Endothelial cell of umbilical vein (primary cell): ENCODE measurements at regions not wholly inside any gene's neighbourhood (a gene's known extent, or its start where the extent isn't known, plus 50 kb on each side); places are given as distances from the start of the nearest gene placed in this dataset.

Experiments used
- BruUV-seq: library from RNA; stranded (reverse); fragments of 400-500 nt; replicated peaks from 2 replicates; lab custom pipeline; 2021; lab: Mats Ljungman, UMichigan
- CTCF ChIA-PET: fragments of 300-600, 350-600 bp; sonication (Branson Sonifier 250); formaldehyde crosslinking; loops from one replicate; lab custom pipeline; 2021; ENCODE audit warnings: antibody characterized with exemption, inconsistent platforms; lab: Charles Lee
- POLR2A ChIA-PET: fragments of 300-600, 350-600 bp; sonication (Branson Sonifier 250); formaldehyde crosslinking; loops from one replicate; lab custom pipeline; 2021; ENCODE audit warnings: antibody characterized with exemption, inconsistent platforms; lab: Charles Lee
- DNase-seq: peaks from one replicate; pipeline ENCODE4 v3.0.0-alpha.2; 2011; ENCODE audit warnings: low read depth, low spot score
- FAIRE-seq: peaks from 2 replicates; lab custom pipeline; 2011; peaks lifted over from hg19 to GRCh38; lab: Jason Lieb, UNC
- H2AFZ ChIP-seq: 2 replicates; pipeline ENCODE4 v1.6.0; 2012; ENCODE audit warnings: low read depth, low read length, control low read depth, inconsistent platforms
- H3K27ac ChIP-seq: 2 replicates; pipeline ENCODE4 v1.5.1; 2011; ENCODE audit warnings: low read depth, mild to moderate bottlenecking, control low read depth, low read length, moderate library complexity; ENCODE audit not compliant: insufficient read depth
- H3K27me3 ChIP-seq, 2 experiments: 2 replicates each; pipeline versions ENCODE4 v1.6.0 to v1.6.1; 2011; ENCODE audit warnings: low read length in 2 of 2, mixed read lengths in 1 of 2; ENCODE audit not compliant: control insufficient read depth in 2 of 2, insufficient read depth in 2 of 2
- H3K36me3 ChIP-seq, 2 experiments: 2 replicates in 1 of 2; 3 replicates in 1 of 2; pipeline ENCODE4 v1.5.1; 2011; ENCODE audit warnings: low read length in 2 of 2, mild to moderate bottlenecking in 1 of 2, moderate library complexity in 1 of 2; ENCODE audit not compliant: control insufficient read depth in 2 of 2, insufficient read depth in 2 of 2; ENCODE audit errors: extremely low read depth in 1 of 2
- H3K4me1 ChIP-seq: 3 replicates; pipeline ENCODE4 v1.5.1; 2011; ENCODE audit warnings: mild to moderate bottlenecking, low read length; ENCODE audit not compliant: control insufficient read depth, insufficient read depth; ENCODE audit errors: extremely low read depth
- H3K4me2 ChIP-seq: 2 replicates; pipeline ENCODE4 v1.6.1; 2011; ENCODE audit warnings: low read length, control low read depth, mixed read lengths; ENCODE audit not compliant: insufficient read depth
- H3K4me3 ChIP-seq, 3 experiments: fragments of 200-600 bp in 1 of 3; sonication (generic), shearing (Covaris generic) in 1 of 3; replicated peaks in 1 of 3; 2 replicates each; pipeline ENCODE4 v1.5.1; 2011 to 2016; ENCODE audit warnings: control low read depth in 3 of 3, low read length in 3 of 3, mild to moderate bottlenecking in 2 of 3, inconsistent platforms in 1 of 3, low read depth in 1 of 3, moderate library complexity in 1 of 3; ENCODE audit not compliant: insufficient read depth in 1 of 3
- H3K79me2 ChIP-seq: 2 replicates; pipeline ENCODE4 v1.6.0; 2012; ENCODE audit warnings: low read length, inconsistent platforms; ENCODE audit not compliant: control insufficient read depth, insufficient read depth
- H3K9ac ChIP-seq: replicated peaks from 2 replicates; pipeline ENCODE3; 2011; ENCODE audit warnings: low read length, control low read depth; ENCODE audit not compliant: insufficient read depth; ENCODE audit errors: extremely low read depth
- H3K9me1 ChIP-seq: replicated peaks from 3 replicates; pipeline ENCODE4 v1.6.0; 2011; ENCODE audit warnings: mild to moderate bottlenecking, low read length; ENCODE audit not compliant: control insufficient read depth, insufficient read depth; ENCODE audit errors: extremely low read depth
- H3K9me3 ChIP-seq: replicated peaks from 2 replicates; pipeline ENCODE4 v1.5.1; 2012; ENCODE audit warnings: low read length, inconsistent platforms; ENCODE audit not compliant: control insufficient read depth, insufficient read depth
- H4K20me1 ChIP-seq: replicated peaks from 2 replicates; pipeline ENCODE3; 2011; ENCODE audit warnings: mild to moderate bottlenecking, low read length; ENCODE audit not compliant: control insufficient read depth, insufficient read depth; ENCODE audit errors: extremely low read depth
- EZH2 ChIP-seq: IDR thresholded peaks from 2 replicates; pipeline ENCODE4 v1.6.1; 2012; ENCODE audit warnings: borderline replicate concordance, low read depth, mild to moderate bottlenecking, moderate library complexity, low read length, inconsistent platforms; ENCODE audit not compliant: severe bottlenecking
- FOS ChIP-seq: IDR thresholded peaks from 2 replicates; pipeline ENCODE4 v1.6.1; 2011; ENCODE audit warnings: mild to moderate bottlenecking, low read length, moderate library complexity, borderline replicate concordance; ENCODE audit not compliant: insufficient read depth
- GATA2 ChIP-seq: IDR thresholded peaks from 2 replicates; pipeline ENCODE4 v1.7.0; 2011; ENCODE audit warnings: low read depth, mild to moderate bottlenecking, moderate library complexity, mixed read lengths, low read length; ENCODE audit not compliant: insufficient read length, insufficient read depth
- JUN ChIP-seq: IDR thresholded peaks from 2 replicates; pipeline ENCODE4 v1.6.1; 2011; ENCODE audit warnings: borderline replicate concordance, low read depth; ENCODE audit not compliant: insufficient read length, insufficient read depth
- MYC ChIP-seq: IDR thresholded peaks from one replicate; pipeline ENCODE4 v1.6.1; 2011; ENCODE audit warnings: mild to moderate bottlenecking, low read depth, low read length
- POLR2A ChIP-seq: IDR thresholded peaks from 2 replicates; pipeline ENCODE4 v1.6.1; 2012; ENCODE audit warnings: low read depth, mild to moderate bottlenecking, control low read depth, low read length
- POLR2AphosphoS5 ChIP-seq: IDR thresholded peaks from 2 replicates; pipeline ENCODE4 v1.6.1; 2012; ENCODE audit warnings: low read depth, mild to moderate bottlenecking, control low read depth, low read length, moderate library complexity; ENCODE audit not compliant: insufficient read depth
- dilution Hi-C: fragments of 300-500 bp; cut with MboI; formaldehyde crosslinking; loops from one replicate; pipeline ENCODE4 v1.15.0; 2019; ENCODE audit warnings: low sequenced_read_pairs; ENCODE audit not compliant: extremely low pct_ligation_motif_present
- intact Hi-C: fragments of 100-400 bp; cut with micrococcal nuclease; formaldehyde crosslinking; loops from one replicate; pipeline ENCODE4 v1.10.0; 2022
- TF ChIP-seq, protein P1 (sequence below): IDR thresholded peaks from 2 replicates; pipeline ENCODE4 v1.6.1; 2011; ENCODE audit not compliant: insufficient read depth, insufficient read length
- TF ChIP-seq, protein P2 (sequence below), 2 donors: IDR thresholded peaks; 1 replicate in 1 of 2; 2 replicates in 1 of 2; pipeline ENCODE4 v1.5.1; 2011; ENCODE audit warnings: low read length in 2 of 2, mild to moderate bottlenecking in 2 of 2, moderate library complexity in 2 of 2, control low read depth in 1 of 2, inconsistent platforms in 1 of 2, low read depth in 1 of 2; ENCODE audit not compliant: insufficient read depth in 1 of 2; ENCODE audit errors: extremely low read depth in 1 of 2

DNA sequence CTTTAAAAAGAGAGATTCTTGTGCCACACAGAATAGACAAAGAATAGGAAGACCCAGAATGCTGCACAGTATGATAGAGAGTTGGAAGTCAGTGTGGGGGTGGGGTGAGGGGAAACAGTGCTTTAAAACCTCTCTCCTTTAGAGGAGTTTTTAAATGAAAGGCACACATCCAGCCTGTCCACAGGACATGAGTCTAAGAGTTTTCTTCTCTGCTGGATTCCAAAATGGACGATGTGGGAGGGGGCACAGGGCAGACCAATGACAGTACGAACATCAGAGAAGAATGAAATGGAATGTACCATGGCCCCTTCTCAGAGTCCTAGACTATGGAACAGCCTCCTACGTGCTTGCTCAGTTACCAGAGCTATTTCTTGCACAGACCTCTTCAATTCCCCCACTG is 458.2 kb upstream of the DAB1 start:
- DNase-seq (no peak), FAIRE-seq (no peak)
- ChIA-PET CTCF (no interaction called here), POLR2A (no interaction called here)
- Histone ChIP-seq H3K27me3 (no peaks in the 10 kb centered on the region), H3K4me1 (no peaks in the 10 kb centered on the region), H2AFZ (no peak overlapping the region), H3K79me2 (no peaks in the 10 kb centered on the region), H3K9me3 (no peaks in the 10 kb centered on the region), H3K9ac (no peak overlapping the region), H3K27ac (no peak overlapping the region), H4K20me1 (no peaks in the 10 kb centered on the region), H3K9me1 (no peaks in the 10 kb centered on the region), H3K4me2 (no peak overlapping the region), H3K4me3 (no peak overlapping the region), H3K36me3 (no peaks in the 10 kb centered on the region)
- no TSS peak for BruUV-seq
- intact Hi-C loops, result no loop called here
- TF ChIP-seq FOS (no peak), GATA2 (no peak), POLR2AphosphoS5 (no peak), POLR2A (no peak), EZH2 (no peak), JUN (no peak), MYC (no peak)
- TF ChIP-seq, protein P1, sequence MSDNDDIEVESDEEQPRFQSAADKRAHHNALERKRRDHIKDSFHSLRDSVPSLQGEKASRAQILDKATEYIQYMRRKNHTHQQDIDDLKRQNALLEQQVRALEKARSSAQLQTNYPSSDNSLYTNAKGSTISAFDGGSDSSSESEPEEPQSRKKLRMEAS, result no peak
- TF ChIP-seq, protein P2, sequence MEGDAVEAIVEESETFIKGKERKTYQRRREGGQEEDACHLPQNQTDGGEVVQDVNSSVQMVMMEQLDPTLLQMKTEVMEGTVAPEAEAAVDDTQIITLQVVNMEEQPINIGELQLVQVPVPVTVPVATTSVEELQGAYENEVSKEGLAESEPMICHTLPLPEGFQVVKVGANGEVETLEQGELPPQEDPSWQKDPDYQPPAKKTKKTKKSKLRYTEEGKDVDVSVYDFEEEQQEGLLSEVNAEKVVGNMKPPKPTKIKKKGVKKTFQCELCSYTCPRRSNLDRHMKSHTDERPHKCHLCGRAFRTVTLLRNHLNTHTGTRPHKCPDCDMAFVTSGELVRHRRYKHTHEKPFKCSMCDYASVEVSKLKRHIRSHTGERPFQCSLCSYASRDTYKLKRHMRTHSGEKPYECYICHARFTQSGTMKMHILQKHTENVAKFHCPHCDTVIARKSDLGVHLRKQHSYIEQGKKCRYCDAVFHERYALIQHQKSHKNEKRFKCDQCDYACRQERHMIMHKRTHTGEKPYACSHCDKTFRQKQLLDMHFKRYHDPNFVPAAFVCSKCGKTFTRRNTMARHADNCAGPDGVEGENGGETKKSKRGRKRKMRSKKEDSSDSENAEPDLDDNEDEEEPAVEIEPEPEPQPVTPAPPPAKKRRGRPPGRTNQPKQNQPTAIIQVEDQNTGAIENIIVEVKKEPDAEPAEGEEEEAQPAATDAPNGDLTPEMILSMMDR (IDR thresholded peaks at IDR 0.05; ENCODE audit: extremely low read depth in 1 of 2, insufficient read depth in 1 of 2, low read depth in 1 of 2, low read length in 2 of 2), result no peak
- dilution Hi-C loops, result no loop called here
